ENCODE measurements at regions not wholly inside any gene's neighbourhood (a gene's known extent, or its start where the extent isn't known, plus 50 kb on each side); places are given as distances from the start of the nearest gene placed in this dataset.

GRCh38 chr5:8829323-8830029 is 716.4 kb downstream of the SEMA5A start:
- Histone ChIP-seq H4K20me1 (ENCODE audit: insufficient read depth, low read length) (no peaks in the 10 kb centered on the region), H3K27ac (ENCODE audit: extremely low read length, insufficient read depth, low read length) (no peak overlapping the region), H3K4me3 (replicated peaks in 1 of 3; ENCODE audit: insufficient read depth in 1 of 3, low read depth in 2 of 3, low read length in 3 of 3) (no peak overlapping the region), H3K4me2 (ENCODE audit: low read depth, low read length) (no peak overlapping the region), H2AFZ (ENCODE audit: low read length) (no peak overlapping the region), H3K27me3 (ENCODE audit: control insufficient read depth in 1 of 2, insufficient read depth in 2 of 2, low read length in 2 of 2) (no peaks in the 10 kb centered on the region), H3K4me1 (ENCODE audit: insufficient read depth, low read length) (no peaks in the 10 kb centered on the region), H3K9me3 (ENCODE audit: low read length) (peaks cover 95% of the 10 kb centered on the region), H3K9ac (ENCODE audit: insufficient read depth, low read depth, low read length) (no peak overlapping the region), H3K79me2 (ENCODE audit: insufficient read depth, low read length) (no peaks in the 10 kb centered on the region), H3K36me3 (replicated peaks in 1 of 2; ENCODE audit: control insufficient read depth in 1 of 2, insufficient read depth in 2 of 2, low read length in 2 of 2) (no peaks in the 10 kb centered on the region)
- no peak for ATAC-seq
- BruUV-seq (replicated peaks), result no TSS peak
- TF ChIP-seq EED (CRISPR knock-in tag; IDR thresholded peaks at IDR 0.05) (no peak), CBX2 (IDR thresholded peaks at IDR 0.05; ENCODE audit: low read depth, low read length) (no peak), CBX2 (CRISPR knock-in tag; IDR thresholded peaks at IDR 0.05; ENCODE audit: low read depth) (no peak), ARNT2 (CRISPR knock-in tag; IDR thresholded peaks at IDR 0.05; ENCODE audit: low read depth) (no peak), HHEX (CRISPR knock-in tag; IDR thresholded peaks at IDR 0.05) (no peak), ZNF609 (CRISPR knock-in tag; IDR thresholded peaks at IDR 0.05; ENCODE audit: borderline replicate concordance) (no peak), HNRNPUL1 (IDR thresholded peaks at IDR 0.05; ENCODE audit: low read depth, low read length) (no peak), ZNF749 (CRISPR knock-in tag; IDR thresholded peaks at IDR 0.05; ENCODE audit: borderline replicate concordance) (no peak), PHF8 (CRISPR knock-in tag; IDR thresholded peaks at IDR 0.05) (no peak), JUND (CRISPR knock-in tag; IDR thresholded peaks at IDR 0.05) (no peak)
- in situ Hi-C loops (cut with HindIII; ENCODE audit: extremely low pct_ligation_motif_present, low pct_unique_long_range_greater_than_20kb) (no loop called here), intact Hi-C loops (cut with micrococcal nuclease; ENCODE audit: unreplicated experiment) (no loop called here)
- CTCF ChIA-PET (ENCODE audit: low intra/inter-chr PET ratio, low total read pairs), result no interaction called here
- POLR2A ChIA-PET, result no interaction called here
- DNase-seq (ENCODE audit: low spot score), result no peak
- no peak for FAIRE-seq
